NT2/D1 (cell line): ENCODE measurements at regions not wholly inside any gene's neighbourhood (a gene's known extent, or its start where the extent isn't known, plus 50 kb on each side); places are given as distances from the start of the nearest gene placed in this dataset.
A peak's percentile ranks its signal among the peaks of the same experiment; 100 is the strongest.

Source experiments
- DNase-seq: peaks from one replicate; pipeline ENCODE4 v3.0.0-alpha.2; 2011; ENCODE audit warnings: low read depth, low spot score
- H3K27me3 ChIP-seq: 2 replicates; pipeline ENCODE4 v1.6.0; 2011; ENCODE audit warnings: mild to moderate bottlenecking; ENCODE audit not compliant: insufficient read length, insufficient read depth
- H3K36me3 ChIP-seq: 2 replicates; pipeline ENCODE4 v1.6.1; 2011; ENCODE audit warnings: mild to moderate bottlenecking, low read length, mixed read lengths; ENCODE audit not compliant: insufficient read depth, insufficient read length
- H3K4me1 ChIP-seq: 2 replicates; pipeline ENCODE4 v1.5.1; 2011; ENCODE audit not compliant: insufficient read depth, insufficient read length
- H3K4me3 ChIP-seq: 2 replicates; pipeline ENCODE4 v1.5.1; 2011; ENCODE audit warnings: low read depth; ENCODE audit not compliant: insufficient read length
- H3K9ac ChIP-seq: 2 replicates; pipeline ENCODE4 v1.6.0; 2011; ENCODE audit warnings: low read depth; ENCODE audit not compliant: insufficient read length
- H3K9me3 ChIP-seq: 2 replicates; pipeline ENCODE4 v1.5.1; 2011; ENCODE audit warnings: mild to moderate bottlenecking, low read length; ENCODE audit not compliant: insufficient read depth
- SUZ12 ChIP-seq: IDR thresholded peaks from 2 replicates; pipeline ENCODE4 v1.6.1; 2011; ENCODE audit not compliant: insufficient read length, insufficient read depth; ENCODE audit errors: extremely low read depth
- YY1 ChIP-seq: IDR thresholded peaks from 2 replicates; pipeline ENCODE4 v1.6.1; 2011; ENCODE audit not compliant: insufficient read length, insufficient read depth
- ZNF274 ChIP-seq: IDR thresholded peaks from 2 replicates; pipeline ENCODE4 v1.6.1; 2011; ENCODE audit warnings: mild to moderate bottlenecking, low read depth, low read length

DNA sequence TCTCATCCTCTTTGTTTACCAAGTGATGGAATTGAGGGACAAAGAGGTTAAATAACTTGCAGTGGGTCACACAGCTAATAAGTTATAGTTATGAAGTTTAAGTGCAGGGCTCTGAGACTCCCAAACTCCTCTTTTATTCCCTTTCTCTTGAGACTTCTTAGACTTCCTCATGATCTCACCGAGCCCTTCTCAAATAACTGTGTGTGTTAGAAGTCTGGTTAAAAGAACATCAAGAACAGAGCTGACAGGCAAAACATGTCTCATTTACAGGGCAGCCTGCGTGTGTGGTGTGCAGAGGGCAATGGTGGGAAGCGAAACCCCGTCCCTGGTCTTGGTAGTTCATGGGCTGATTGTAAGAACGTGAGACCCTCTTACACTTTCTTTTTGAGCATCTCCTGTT, 368.0 kb downstream of the SLC4A3 start:
- 0 out of 2 replicates have a peak, but pooled peaks cover 5% of the 10 kb centered on the region for H3K9me3 ChIP-seq
- DNase-seq: no peak
- no peak for TF ChIP-seq YY1
- no peak for TF ChIP-seq ZNF274
- no peak for TF ChIP-seq SUZ12
- no peak overlapping the region for H3K9ac ChIP-seq
- H3K27me3 ChIP-seq: no peaks in the 10 kb centered on the region
- H3K4me1 ChIP-seq: no peaks in the 10 kb centered on the region
- H3K36me3 ChIP-seq: no peaks in the 10 kb centered on the region
- H3K4me3 ChIP-seq: no peak overlapping the region

DNA sequence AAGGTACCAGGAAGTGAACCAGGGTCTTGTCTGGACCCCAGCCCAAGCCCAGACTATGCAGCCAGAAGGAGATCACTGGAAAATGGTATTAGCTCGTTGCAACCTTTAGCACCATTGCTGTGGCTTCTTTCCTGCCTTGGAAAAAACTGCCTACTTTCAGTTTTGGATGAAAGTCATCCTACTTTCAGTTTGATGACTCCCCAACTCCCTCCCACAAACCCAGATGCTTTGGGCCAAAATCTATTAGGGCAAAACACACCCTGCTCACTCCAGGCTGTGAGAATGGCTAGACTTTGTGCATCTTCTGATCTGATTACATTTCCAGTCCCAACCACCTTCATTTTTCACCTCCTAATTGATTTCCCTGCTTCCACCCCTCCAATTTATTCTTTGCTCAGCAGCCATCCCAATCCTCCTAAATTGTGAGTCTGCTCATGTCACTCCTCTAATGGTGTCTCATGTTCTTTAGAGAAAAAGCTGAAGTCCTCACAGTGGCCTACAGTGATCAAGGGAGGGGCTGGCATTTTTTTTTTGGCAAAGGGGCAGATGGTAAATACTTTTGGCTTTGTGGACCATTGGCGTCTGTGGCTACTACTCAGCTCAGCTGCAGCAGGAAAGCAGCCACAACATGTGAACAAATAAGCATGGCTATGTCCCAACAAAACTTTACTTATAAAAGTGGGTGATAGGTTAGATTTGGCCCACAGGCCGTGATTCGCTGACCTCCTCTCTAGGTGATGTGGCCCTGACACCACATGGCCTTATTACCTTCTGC, 368.7 kb downstream of the SLC4A3 start:
- Histone ChIP-seq H3K4me1 (no peaks in the 10 kb centered on the region), H3K9me3 (0 out of 2 replicates have a peak, but pooled peaks cover 5% of the 10 kb centered on the region), H3K27me3 (no peaks in the 10 kb centered on the region), H3K9ac (no peak overlapping the region), H3K4me3 (no peak overlapping the region), H3K36me3 (no peaks in the 10 kb centered on the region)
- TF ChIP-seq YY1: no peak
- DNase-seq: no peak

GRCh38 chr2:219997341-219997851, 370.0 kb downstream of the SLC4A3 start:
- TF ChIP-seq YY1 (no peak), ZNF274 (no peak), SUZ12 (no peak)
- H3K9me3 ChIP-seq: 0 out of 2 replicates have a peak, but pooled peaks cover 5% of the 10 kb centered on the region
- no peaks in the 10 kb centered on the region for H3K27me3 ChIP-seq
- H3K36me3 ChIP-seq: no peaks in the 10 kb centered on the region
- DNase-seq: peak; percentile 33
- H3K4me1 ChIP-seq: no peaks in the 10 kb centered on the region
- no peak overlapping the region for H3K4me3 ChIP-seq
- no peak overlapping the region for H3K9ac ChIP-seq

DNA sequence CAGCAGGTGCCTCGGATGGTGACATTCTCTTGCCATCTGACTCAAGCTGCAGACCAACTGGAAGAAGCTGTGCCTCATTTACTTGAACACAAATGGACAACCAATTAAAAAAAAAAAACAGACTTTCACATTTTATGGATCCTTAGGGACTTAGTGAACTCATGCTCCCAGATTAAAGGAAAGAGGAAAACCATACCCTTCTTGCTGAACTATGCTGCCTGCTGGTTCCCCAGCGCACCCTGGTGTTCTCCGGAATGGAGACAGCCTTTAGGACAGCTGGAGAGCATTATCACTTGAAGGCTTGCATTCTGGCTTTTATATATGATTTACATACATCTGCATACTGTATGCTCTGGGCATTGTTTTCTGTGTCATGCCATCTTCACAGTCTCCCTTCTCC, 370.7 kb downstream of the SLC4A3 start:
- peak; percentile 35 for DNase-seq
- H3K36me3 ChIP-seq: no peaks in the 10 kb centered on the region
- no peak overlapping the region for H3K4me3 ChIP-seq
- no peaks in the 10 kb centered on the region for H3K27me3 ChIP-seq
- no peaks in the 10 kb centered on the region for H3K4me1 ChIP-seq
- H3K9ac ChIP-seq: no peak overlapping the region
- TF ChIP-seq ZNF274 (no peak), SUZ12 (no peak), YY1 (no peak)
- 0 out of 2 replicates have a peak, but pooled peaks cover 5% of the 10 kb centered on the region for H3K9me3 ChIP-seq

GRCh38 chr2:219998714-219999227, 371.3 kb downstream of the SLC4A3 start:
- Histone ChIP-seq H3K4me1 (no peaks in the 10 kb centered on the region), H3K4me3 (no peak overlapping the region), H3K9ac (no peak overlapping the region), H3K36me3 (no peaks in the 10 kb centered on the region), H3K27me3 (no peaks in the 10 kb centered on the region), H3K9me3 (0 out of 2 replicates have a peak, but pooled peaks cover 5% of the 10 kb centered on the region)
- DNase-seq: no peak
- TF ChIP-seq ZNF274: no peak
- no peak for TF ChIP-seq YY1

DNA sequence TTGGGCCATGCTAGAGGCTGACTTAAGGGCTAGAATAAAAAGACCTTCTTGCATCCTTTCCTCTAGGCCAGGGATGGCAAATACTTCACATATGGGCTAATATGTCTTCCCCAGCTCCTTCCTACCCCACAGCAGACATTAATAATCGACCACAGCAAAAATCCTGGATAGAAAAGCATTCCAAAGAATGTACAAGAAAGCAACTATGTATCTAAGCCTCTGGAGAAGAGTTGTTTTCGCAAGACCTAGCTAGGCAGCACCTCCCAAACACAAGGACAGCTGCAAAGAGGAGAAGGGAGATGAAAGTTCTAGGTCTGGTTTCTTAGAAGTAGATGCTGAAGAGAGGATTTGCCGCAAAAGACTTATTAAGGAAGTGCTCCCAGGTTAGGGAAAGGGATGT, 372.6 kb downstream of the SLC4A3 start:
- 0 out of 2 replicates have a peak, but pooled peaks cover 5% of the 10 kb centered on the region for H3K9me3 ChIP-seq
- H3K27me3 ChIP-seq: no peaks in the 10 kb centered on the region
- H3K4me1 ChIP-seq: no peaks in the 10 kb centered on the region
- no peak overlapping the region for H3K4me3 ChIP-seq
- H3K9ac ChIP-seq: no peak overlapping the region
- TF ChIP-seq SUZ12 (no peak), YY1 (no peak), ZNF274 (no peak)
- no peak for DNase-seq
- no peaks in the 10 kb centered on the region for H3K36me3 ChIP-seq

GRCh38 chr2:220000586-220000985, 373.2 kb downstream of the SLC4A3 start:
- TF ChIP-seq ZNF274 (no peak), YY1 (no peak), SUZ12 (no peak)
- no peaks in the 10 kb centered on the region for H3K4me1 ChIP-seq
- no peak for DNase-seq

GRCh38 chr2:220001751-220002150, 374.3 kb downstream of the SLC4A3 start:
- no peaks in the 10 kb centered on the region for H3K4me1 ChIP-seq
- TF ChIP-seq SUZ12 (no peak), YY1 (no peak), ZNF274 (no peak)
- DNase-seq: no peak
- no peak overlapping the region for H3K9ac ChIP-seq
- H3K9me3 ChIP-seq: 0 out of 2 replicates have a peak, but pooled peaks cover 5% of the 10 kb centered on the region
- H3K36me3 ChIP-seq: no peaks in the 10 kb centered on the region
- H3K27me3 ChIP-seq: no peaks in the 10 kb centered on the region
- H3K4me3 ChIP-seq: no peak overlapping the region

More at GRCh38 chr2:220000586-220000985, 373.2 kb downstream of the SLC4A3 start:
- Histone ChIP-seq H3K36me3 (no peaks in the 10 kb centered on the region), H3K27me3 (no peaks in the 10 kb centered on the region), H3K9ac (no peak overlapping the region), H3K4me3 (no peak overlapping the region), H3K9me3 (0 out of 2 replicates have a peak, but pooled peaks cover 5% of the 10 kb centered on the region)
